CD4-positive, alpha-beta T cell treated with Interleukin-2 at 100 ng/mL for 4 hours (primary cell): ENCODE measurements at regions not wholly inside any gene's neighbourhood (a gene's known extent, or its start where the extent isn't known, plus 50 kb on each side); places are given as distances from the start of the nearest gene placed in this dataset.
"Not testable (repeated sequence)": the region's sequence is repeated elsewhere in the genome, so short reads cannot be mapped to it uniquely, and the experiment has no call there.

ENCODE experiments used
- DNase-seq: peaks from one replicate; pipeline ENCODE4 v3.0.0-alpha.2; 2020; ENCODE audit warnings: low spot score

- no peak for DNase-seq
These were observed 92.6 kb downstream of the KIF26A start for GRCh38 chr14:104230946-104231345.

GRCh38 chr14:104232070-104232484, 93.7 kb downstream of the KIF26A start:
- DNase-seq, result no peak

- not testable (repeated sequence) for DNase-seq
These were observed 95.8 kb downstream of the KIF26A start for GRCh38 chr14:104234007-104234786.

- DNase-seq, result no peak
These were observed 97.3 kb downstream of the KIF26A start for GRCh38 chr14:104235686-104236085.

GRCh38 chr14:104237651-104238423, 99.5 kb downstream of the KIF26A start:
- DNase-seq, result no peak

GRCh38 chr14:104238424-104239184, 100.2 kb downstream of the KIF26A start:
- DNase-seq, result no peak

- DNase-seq, result no peak
These were observed 100.9 kb downstream of the KIF26A start for GRCh38 chr14:104239185-104239775.

- DNase-seq, result no peak
These were observed 101.5 kb downstream of the KIF26A start for GRCh38 chr14:104239861-104240301.

- no peak for DNase-seq
These were observed 102.2 kb downstream of the KIF26A start for GRCh38 chr14:104240434-104241157.

- DNase-seq, result no peak
These were observed 104.8 kb downstream of the KIF26A start for GRCh38 chr14:104243200-104243599.

- no peak for DNase-seq
These were observed 106.0 kb downstream of the KIF26A start for GRCh38 chr14:104244221-104245011.

GRCh38 chr14:104245075-104245474, 106.7 kb downstream of the KIF26A start:
- DNase-seq, result no peak

- DNase-seq, result no peak
These were observed 107.3 kb downstream of the KIF26A start for GRCh38 chr14:104245723-104246122.

GRCh38 chr14:104246401-104247335, 108.3 kb downstream of the KIF26A start:
- no peak for DNase-seq

- no peak for DNase-seq
These were observed 109.2 kb downstream of the KIF26A start for GRCh38 chr14:104247336-104248202.

GRCh38 chr14:104248203-104249055, 110.0 kb downstream of the KIF26A start:
- DNase-seq, result no peak

- DNase-seq, result no peak
These were observed 110.7 kb downstream of the KIF26A start for GRCh38 chr14:104249089-104249488.
